Fibroblast of the aortic adventitia (primary cell): ENCODE measurements at regions not wholly inside any gene's neighbourhood (a gene's known extent, or its start where the extent isn't known, plus 50 kb on each side); places are given as distances from the start of the nearest gene placed in this dataset.

Experiments used
- DNase-seq: peaks from one replicate; pipeline ENCODE4 v3.0.0-alpha.2; 2010; ENCODE audit warnings: low read depth
- H3K4me3 ChIP-seq: 2 replicates; pipeline ENCODE4 v1.5.1; 2011; ENCODE audit warnings: low read depth, mild to moderate bottlenecking, control low read depth, low read length, moderate library complexity
- TF ChIP-seq, protein P1 (sequence below): IDR thresholded peaks from 2 replicates; pipeline ENCODE4 v1.5.1; 2011; ENCODE audit warnings: mild to moderate bottlenecking, low read length, control low read depth, inconsistent platforms; ENCODE audit not compliant: insufficient read depth

DNA sequence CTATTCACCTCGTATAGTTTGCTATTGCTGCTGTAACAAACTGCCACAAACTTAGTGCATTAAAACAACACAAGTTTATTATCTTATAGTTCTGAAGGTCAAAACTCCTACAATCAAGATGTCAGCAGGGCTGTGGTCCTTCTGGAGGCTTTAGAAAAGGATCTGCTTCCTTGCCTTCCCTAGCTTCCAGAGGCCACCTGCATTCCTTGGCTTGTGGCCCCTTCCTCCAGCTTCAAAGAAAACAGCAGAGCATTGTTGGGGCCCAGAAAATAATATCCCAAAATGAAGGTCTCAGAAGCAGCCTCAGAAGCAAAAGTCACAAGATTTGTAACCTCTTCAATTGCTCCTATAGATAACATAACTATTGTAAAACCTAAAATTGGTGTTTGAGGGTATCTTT lies 100.6 kb downstream of the HNRNPLL start:
- TF ChIP-seq, protein P1, sequence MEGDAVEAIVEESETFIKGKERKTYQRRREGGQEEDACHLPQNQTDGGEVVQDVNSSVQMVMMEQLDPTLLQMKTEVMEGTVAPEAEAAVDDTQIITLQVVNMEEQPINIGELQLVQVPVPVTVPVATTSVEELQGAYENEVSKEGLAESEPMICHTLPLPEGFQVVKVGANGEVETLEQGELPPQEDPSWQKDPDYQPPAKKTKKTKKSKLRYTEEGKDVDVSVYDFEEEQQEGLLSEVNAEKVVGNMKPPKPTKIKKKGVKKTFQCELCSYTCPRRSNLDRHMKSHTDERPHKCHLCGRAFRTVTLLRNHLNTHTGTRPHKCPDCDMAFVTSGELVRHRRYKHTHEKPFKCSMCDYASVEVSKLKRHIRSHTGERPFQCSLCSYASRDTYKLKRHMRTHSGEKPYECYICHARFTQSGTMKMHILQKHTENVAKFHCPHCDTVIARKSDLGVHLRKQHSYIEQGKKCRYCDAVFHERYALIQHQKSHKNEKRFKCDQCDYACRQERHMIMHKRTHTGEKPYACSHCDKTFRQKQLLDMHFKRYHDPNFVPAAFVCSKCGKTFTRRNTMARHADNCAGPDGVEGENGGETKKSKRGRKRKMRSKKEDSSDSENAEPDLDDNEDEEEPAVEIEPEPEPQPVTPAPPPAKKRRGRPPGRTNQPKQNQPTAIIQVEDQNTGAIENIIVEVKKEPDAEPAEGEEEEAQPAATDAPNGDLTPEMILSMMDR: no peak
- DNase-seq: no peak
- no peak overlapping the region for H3K4me3 ChIP-seq

DNA sequence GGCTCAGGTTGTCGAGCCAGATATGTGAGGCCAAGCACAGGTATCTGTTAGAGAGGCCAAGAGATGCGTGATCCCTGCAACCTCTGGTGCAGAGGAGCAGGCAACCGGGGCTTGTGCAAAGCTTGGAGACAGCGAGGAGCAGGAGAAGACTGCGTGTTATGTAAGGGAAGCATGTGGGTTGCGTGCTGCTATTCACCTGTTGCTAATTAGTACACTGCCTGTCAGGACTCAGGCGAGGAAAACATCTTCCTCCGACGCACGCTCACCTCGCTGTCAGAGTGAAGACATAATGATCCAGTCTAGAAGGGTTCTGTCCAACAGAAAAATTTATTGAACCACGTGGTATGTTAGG lies 102.5 kb downstream of the HNRNPLL start:
- no peak overlapping the region for H3K4me3 ChIP-seq
- no peak for DNase-seq
- TF ChIP-seq, protein P1: no peak

DNA sequence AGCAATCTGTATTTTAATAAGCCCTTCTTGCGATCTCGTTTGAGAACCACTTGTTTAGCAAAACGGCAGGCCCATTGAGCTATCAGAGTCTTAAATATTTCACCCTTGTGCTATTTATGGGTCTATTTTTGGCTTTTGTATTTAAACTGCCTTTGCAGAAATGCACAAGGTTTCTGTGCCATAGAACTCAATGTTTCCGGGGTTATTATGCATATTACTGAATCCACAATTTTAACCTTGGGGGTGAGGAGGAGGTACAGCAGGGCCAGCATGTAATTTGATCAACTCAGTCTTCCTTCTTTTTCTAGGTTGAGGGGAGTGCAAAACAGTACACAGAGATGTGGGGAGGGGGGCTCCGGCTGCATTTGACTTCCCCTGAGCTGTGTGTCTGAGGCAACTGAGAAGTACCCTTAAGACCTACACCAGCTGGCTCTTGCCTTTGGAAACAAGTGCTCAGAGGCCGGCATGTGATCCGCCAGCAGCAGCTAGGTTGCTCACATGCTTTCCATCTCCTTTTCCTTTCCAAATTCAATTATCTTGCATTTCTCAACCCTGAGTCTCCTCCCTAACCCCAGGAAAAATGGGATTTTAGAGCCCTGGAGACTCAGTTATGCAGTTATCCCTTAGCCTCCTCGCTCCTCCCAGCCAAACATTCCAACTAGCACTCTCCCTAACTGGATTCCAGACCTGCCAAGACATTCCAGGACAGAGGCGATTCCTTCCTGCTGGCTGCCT lies 103.0 kb downstream of the HNRNPLL start:
- no peak overlapping the region for H3K4me3 ChIP-seq
- DNase-seq: peak; percentile 56
- TF ChIP-seq, protein P1: no peak

DNA sequence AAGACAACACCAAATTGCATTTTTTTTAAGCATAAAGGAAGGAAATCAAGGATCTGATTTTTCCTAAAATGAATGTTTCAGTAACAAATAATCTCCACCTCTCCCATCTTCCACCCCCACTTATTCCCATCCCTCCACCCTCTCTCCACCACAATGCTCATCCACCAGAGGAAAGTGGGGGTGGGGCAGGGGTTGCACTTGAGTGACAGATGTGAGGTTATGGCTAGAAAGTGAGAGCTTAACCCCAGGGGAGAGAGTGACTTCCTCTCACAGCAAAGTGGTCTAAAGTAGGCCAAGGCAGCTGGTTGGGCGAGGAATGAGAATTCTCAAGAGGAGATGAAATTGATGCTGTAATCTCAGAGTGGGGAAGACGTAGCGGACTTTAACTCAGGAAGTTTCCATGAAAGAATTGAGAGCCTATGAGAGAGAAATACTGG lies 104.7 kb downstream of the HNRNPLL start:
- no peak overlapping the region for H3K4me3 ChIP-seq
- DNase-seq: no peak
- TF ChIP-seq, protein P1: no peak

DNA sequence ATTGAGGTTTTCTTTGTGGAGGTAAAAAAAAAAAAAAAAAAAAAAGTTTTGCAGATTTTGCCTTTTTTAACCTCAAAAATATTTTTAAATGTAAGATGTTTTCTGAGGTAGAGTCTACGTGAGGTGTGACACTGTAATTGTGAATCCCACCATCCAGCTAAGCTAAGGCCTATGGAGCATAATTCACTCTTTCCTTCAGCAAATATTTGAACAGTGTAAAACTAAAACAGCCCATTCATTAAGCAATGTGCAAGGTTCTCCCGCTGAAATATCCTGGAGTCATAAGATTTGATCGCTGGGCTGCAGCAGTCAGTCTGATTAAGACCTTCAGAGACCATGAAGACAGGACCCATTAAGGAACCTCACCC lies 105.1 kb downstream of the HNRNPLL start:
- no peak for DNase-seq
- H3K4me3 ChIP-seq: no peak overlapping the region
- TF ChIP-seq, protein P1: no peak

DNA sequence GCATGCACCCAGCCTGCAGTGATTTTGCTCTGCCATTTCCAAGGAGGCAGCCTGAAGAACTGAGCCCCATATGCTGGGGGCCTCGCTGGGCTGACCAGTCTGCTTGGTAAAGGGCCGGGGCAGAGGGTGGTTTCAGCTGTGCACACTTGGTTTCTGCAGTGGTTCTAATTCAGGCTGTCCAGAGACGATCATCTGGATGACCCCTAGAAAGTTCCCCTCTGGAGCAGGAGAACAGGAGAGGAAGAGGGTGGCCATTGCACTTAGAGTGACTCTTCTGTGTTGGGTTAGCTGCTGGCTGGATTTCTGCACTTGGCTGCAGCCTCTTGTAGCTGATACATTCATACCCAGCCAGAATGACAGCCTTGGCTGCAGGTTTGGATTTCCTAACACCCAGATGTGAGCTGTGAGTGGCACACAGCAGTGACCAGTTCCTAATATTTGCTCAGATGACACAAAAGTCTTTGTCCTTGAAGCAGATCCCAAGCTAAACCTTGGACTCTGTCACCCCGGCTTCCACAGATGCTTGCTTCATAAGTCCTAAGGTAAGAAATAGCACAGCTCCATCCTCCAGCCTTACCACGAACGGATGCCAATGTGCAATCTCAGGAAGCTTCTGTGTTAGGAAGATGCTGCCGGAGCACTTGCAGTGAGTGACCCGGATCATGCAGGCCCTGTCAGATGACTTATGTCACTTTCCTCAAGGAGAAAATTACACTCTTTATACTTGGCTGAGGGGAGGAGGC lies 105.6 kb downstream of the HNRNPLL start:
- TF ChIP-seq, protein P1: no peak
- no peak overlapping the region for H3K4me3 ChIP-seq
- no peak for DNase-seq

DNA sequence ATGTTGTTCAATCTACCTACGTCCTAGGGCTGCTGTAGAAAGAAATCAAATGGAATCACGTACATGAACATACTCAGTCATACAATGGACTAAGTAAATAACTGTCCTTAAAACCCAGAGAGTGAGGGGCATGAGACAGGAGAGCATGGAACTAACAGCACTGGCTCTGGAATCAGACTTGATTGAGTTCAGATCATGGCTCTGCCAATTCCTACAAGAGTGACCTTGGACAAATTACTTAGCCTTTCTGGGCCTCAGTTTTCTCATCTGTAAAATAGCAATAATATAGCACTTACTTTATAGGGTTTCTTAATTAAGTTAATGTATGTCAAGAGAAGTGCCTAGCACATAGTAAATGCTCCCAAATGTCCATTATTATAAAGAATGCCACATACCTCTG lies 106.8 kb downstream of the HNRNPLL start:
- TF ChIP-seq, protein P1: no peak
- DNase-seq: no peak
- H3K4me3 ChIP-seq: no peak overlapping the region
